Lower lobe of right lung (tissue), 2 donors: ENCODE measurements at regions not wholly inside any gene's neighbourhood (a gene's known extent, or its start where the extent isn't known, plus 50 kb on each side); places are given as distances from the start of the nearest gene placed in this dataset.

ENCODE experiments used
- ATAC-seq, 2 donors: fragments of 200-7000 bp; cut with Tn5 transposase; one replicate each; pipeline ENCODE4 v1.9.1; 2020 to 2022; ENCODE audit warnings: mild to moderate bottlenecking in 2 of 2, moderate library complexity in 2 of 2
- DNase-seq: peaks from one replicate; pipeline ENCODE4 v3.0.0-alpha.2; 2020
- H3K27ac ChIP-seq: fragments of 200-600 bp; one replicate; pipeline ENCODE4 v1.8.0; 2022
- H3K27me3 ChIP-seq: fragments of 200-600 bp; one replicate; pipeline ENCODE4 v1.8.0; 2022; ENCODE audit warnings: low read depth
- H3K36me3 ChIP-seq: fragments of 200-600 bp; one replicate; pipeline ENCODE4 v1.8.0; 2022; ENCODE audit warnings: mild to moderate bottlenecking
- H3K4me1 ChIP-seq: fragments of 200-600 bp; one replicate; pipeline ENCODE4 v1.8.0; 2022
- H3K4me3 ChIP-seq: fragments of 200-600 bp; one replicate; pipeline ENCODE4 v1.8.0; 2022; ENCODE audit warnings: mild to moderate bottlenecking
- H3K9me3 ChIP-seq: fragments of 200-600 bp; one replicate; pipeline ENCODE4 v1.8.0; 2022
- CTCF ChIP-seq: fragments of 200-600 bp; IDR thresholded peaks from one replicate; pipeline ENCODE4 v1.8.0; 2022; ENCODE audit warnings: antibody characterized with exemption, mild to moderate bottlenecking
- intact Hi-C: fragments of 100-400 bp; cut with DNase I; formaldehyde crosslinking; loops from one replicate; pipeline ENCODE4 v1.11.0; 2022
- donor health status: DM: no; HTN: yes; CAD: no; lungs with severe emphysema.

- ATAC-seq, result no peak
- Histone ChIP-seq H3K36me3 (no peaks in the 10 kb centered on the region), H3K4me3 (no peak overlapping the region), H3K27me3 (no peaks in the 10 kb centered on the region), H3K27ac (no peak overlapping the region), H3K4me1 (no peaks in the 10 kb centered on the region), H3K9me3 (no peaks in the 10 kb centered on the region)
- no peak for DNase-seq
- TF ChIP-seq CTCF, result no peak
- intact Hi-C loops, result no loop called here
Observed at GRCh38 chr17:52357854-52358253, 199.3 kb upstream of the CA10 start.

GRCh38 chr17:52336796-52337195 is 178.3 kb upstream of the CA10 start:
- no peak for ATAC-seq
- Histone ChIP-seq H3K27me3 (no peaks in the 10 kb centered on the region), H3K36me3 (no peaks in the 10 kb centered on the region), H3K9me3 (no peaks in the 10 kb centered on the region), H3K4me3 (no peak overlapping the region), H3K27ac (no peak overlapping the region), H3K4me1 (no peaks in the 10 kb centered on the region)
- intact Hi-C loops, result no loop called here
- TF ChIP-seq CTCF, result no peak
- DNase-seq, result no peak

- Histone ChIP-seq H3K27me3 (no peaks in the 10 kb centered on the region), H3K4me1 (no peaks in the 10 kb centered on the region)
Observed at GRCh38 chr17:52306314-52306713, 147.8 kb upstream of the CA10 start.

GRCh38 chr17:52298881-52299280 is 140.4 kb upstream of the CA10 start:
- Histone ChIP-seq H3K27ac (no peak overlapping the region), H3K9me3 (no peaks in the 10 kb centered on the region), H3K4me3 (no peak overlapping the region), H3K36me3 (no peaks in the 10 kb centered on the region), H3K4me1 (no peaks in the 10 kb centered on the region), H3K27me3 (no peaks in the 10 kb centered on the region)
- ATAC-seq (no peak), DNase-seq (no peak)
- no peak for TF ChIP-seq CTCF
- intact Hi-C loops, result no loop called here

More at GRCh38 chr17:52306314-52306713, 147.8 kb upstream of the CA10 start:
- H3K27ac ChIP-seq, result no peak overlapping the region
- H3K9me3 ChIP-seq, result no peaks in the 10 kb centered on the region
- H3K36me3 ChIP-seq, result no peaks in the 10 kb centered on the region
- intact Hi-C loops, result no loop called here
- TF ChIP-seq CTCF, result no peak
- H3K4me3 ChIP-seq, result no peak overlapping the region
- ATAC-seq, result no peak
- no peak for DNase-seq

- H3K27me3 ChIP-seq, result no peaks in the 10 kb centered on the region
- no peaks in the 10 kb centered on the region for H3K4me1 ChIP-seq
- H3K36me3 ChIP-seq, result no peaks in the 10 kb centered on the region
- H3K27ac ChIP-seq, result no peak overlapping the region
- ATAC-seq (no peak), DNase-seq (no peak)
- no peak for TF ChIP-seq CTCF
- intact Hi-C loops, result no loop called here
- no peak overlapping the region for H3K4me3 ChIP-seq
- H3K9me3 ChIP-seq, result no peaks in the 10 kb centered on the region
Observed at GRCh38 chr17:52297230-52298010, 138.9 kb upstream of the CA10 start.
